GM23338 (cell line): ENCODE measurements at regions not wholly inside any gene's neighbourhood (a gene's known extent, or its start where the extent isn't known, plus 50 kb on each side); places are given as distances from the start of the nearest gene placed in this dataset.

Experiments used
- ETS1 ChIP-seq: IDR thresholded peaks from 2 replicates; pipeline ENCODE4 v1.6.1; 2016; ENCODE audit warnings: antibody characterized with exemption
- EZH2phosphoT487 ChIP-seq: fragments of 200-600 bp; sonication (generic); IDR thresholded peaks from one replicate; pipeline ENCODE4 v1.8.1; 2018; ENCODE audit warnings: antibody characterized with exemption; ENCODE audit not compliant: unreplicated experiment
- JUNB ChIP-seq: IDR thresholded peaks from one replicate; pipeline ENCODE4 v1.6.1; 2016; ENCODE audit warnings: antibody characterized with exemption; ENCODE audit not compliant: unreplicated experiment
- NANOG ChIP-seq: IDR thresholded peaks from 2 replicates; pipeline ENCODE4 v1.6.1; 2016; ENCODE audit warnings: antibody characterized with exemption, borderline replicate concordance
- ZNF114 ChIP-seq: fragments of 250-450 bp; sonication (Bioruptor Pico); IDR thresholded peaks from 2 replicates; pipeline ENCODE4 v1.5.0; 2020; ENCODE audit warnings: mild to moderate bottlenecking, moderate library complexity
- ZNF331 ChIP-seq: fragments of 250-450 bp; sonication (Bioruptor Pico); IDR thresholded peaks from 2 replicates; pipeline ENCODE4 v1.5.0; 2020; ENCODE audit warnings: low read depth, mild to moderate bottlenecking, moderate library complexity
- TF ChIP-seq, protein P1 (sequence below): fragments of 250-450 bp; sonication (Bioruptor Pico); IDR thresholded peaks from 2 replicates; pipeline ENCODE4 v1.5.0; 2020; ENCODE audit warnings: mild to moderate bottlenecking, moderate library complexity

DNA sequence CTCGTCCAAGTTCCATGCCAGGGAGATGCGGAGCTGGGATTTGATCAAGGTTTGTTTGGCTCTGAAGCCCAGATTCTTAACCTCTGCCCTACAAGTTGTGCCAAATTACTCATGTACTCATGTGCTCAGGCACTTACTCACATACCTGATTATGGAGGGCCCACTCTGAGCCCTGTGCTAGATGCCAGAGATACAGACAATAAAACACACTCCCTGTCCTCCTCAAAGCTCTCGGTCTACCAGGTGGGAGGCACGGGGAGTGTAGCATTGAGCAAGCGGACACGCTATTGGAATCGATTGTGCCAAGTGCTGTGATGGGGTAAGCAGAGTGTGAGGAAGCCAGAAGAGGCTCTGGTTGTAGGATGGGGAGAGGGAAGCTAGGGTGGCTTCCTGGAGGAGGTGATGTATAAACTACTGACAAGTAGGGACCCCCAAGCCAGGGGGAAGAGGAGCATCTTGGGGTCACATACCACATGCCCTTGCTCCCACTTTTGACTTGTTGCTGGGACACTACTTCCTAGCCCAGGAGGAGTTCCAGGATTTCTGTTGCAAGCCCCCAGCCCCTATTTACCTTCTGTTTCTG lies 49.8 kb upstream of the IFNLR1 start (continued):
- TF ChIP-seq, protein P1, sequence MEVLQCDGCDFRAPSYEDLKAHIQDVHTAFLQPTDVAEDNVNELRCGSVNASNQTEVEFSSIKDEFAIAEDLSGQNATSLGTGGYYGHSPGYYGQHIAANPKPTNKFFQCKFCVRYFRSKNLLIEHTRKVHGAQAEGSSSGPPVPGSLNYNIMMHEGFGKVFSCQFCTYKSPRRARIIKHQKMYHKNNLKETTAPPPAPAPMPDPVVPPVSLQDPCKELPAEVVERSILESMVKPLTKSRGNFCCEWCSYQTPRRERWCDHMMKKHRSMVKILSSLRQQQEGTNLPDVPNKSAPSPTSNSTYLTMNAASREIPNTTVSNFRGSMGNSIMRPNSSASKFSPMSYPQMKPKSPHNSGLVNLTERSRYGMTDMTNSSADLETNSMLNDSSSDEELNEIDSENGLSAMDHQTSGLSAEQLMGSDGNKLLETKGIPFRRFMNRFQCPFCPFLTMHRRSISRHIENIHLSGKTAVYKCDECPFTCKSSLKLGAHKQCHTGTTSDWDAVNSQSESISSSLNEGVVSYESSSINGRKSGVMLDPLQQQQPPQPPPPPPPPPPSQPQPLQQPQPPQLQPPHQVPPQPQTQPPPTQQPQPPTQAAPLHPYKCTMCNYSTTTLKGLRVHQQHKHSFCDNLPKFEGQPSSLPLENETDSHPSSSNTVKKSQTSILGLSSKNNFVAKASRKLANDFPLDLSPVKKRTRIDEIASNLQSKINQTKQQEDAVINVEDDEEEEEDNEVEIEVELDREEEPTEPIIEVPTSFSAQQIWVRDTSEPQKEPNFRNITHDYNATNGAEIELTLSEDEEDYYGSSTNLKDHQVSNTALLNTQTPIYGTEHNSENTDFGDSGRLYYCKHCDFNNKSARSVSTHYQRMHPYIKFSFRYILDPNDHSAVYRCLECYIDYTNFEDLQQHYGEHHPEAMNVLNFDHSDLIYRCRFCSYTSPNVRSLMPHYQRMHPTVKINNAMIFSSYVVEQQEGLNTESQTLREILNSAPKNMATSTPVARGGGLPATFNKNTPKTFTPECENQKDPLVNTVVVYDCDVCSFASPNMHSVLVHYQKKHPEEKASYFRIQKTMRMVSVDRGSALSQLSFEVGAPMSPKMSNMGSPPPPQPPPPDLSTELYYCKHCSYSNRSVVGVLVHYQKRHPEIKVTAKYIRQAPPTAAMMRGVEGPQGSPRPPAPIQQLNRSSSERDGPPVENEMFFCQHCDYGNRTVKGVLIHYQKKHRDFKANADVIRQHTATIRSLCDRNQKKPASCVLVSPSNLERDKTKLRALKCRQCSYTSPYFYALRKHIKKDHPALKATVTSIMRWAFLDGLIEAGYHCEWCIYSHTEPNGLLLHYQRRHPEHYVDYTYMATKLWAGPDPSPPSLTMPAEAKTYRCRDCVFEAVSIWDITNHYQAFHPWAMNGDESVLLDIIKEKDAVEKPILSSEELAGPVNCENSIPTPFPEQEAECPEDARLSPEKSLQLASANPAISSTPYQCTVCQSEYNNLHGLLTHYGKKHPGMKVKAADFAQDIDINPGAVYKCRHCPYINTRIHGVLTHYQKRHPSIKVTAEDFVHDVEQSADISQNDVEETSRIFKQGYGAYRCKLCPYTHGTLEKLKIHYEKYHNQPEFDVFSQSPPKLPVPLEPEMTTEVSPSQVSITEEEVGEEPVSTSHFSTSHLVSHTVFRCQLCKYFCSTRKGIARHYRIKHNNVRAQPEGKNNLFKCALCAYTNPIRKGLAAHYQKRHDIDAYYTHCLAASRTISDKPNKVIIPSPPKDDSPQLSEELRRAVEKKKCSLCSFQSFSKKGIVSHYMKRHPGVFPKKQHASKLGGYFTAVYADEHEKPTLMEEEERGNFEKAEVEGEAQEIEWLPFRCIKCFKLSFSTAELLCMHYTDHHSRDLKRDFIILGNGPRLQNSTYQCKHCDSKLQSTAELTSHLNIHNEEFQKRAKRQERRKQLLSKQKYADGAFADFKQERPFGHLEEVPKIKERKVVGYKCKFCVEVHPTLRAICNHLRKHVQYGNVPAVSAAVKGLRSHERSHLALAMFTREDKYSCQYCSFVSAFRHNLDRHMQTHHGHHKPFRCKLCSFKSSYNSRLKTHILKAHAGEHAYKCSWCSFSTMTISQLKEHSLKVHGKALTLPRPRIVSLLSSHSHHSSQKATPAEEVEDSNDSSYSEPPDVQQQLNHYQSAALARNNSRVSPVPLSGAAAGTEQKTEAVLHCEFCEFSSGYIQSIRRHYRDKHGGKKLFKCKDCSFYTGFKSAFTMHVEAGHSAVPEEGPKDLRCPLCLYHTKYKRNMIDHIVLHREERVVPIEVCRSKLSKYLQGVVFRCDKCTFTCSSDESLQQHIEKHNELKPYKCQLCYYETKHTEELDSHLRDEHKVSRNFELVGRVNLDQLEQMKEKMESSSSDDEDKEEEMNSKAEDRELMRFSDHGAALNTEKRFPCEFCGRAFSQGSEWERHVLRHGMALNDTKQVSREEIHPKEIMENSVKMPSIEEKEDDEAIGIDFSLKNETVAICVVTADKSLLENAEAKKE (CRISPR knock-in tag), result no peak
- no peak for TF ChIP-seq ETS1
- TF ChIP-seq ZNF114 (CRISPR knock-in tag), result no peak
- no peak for TF ChIP-seq ZNF331 (CRISPR knock-in tag)
- TF ChIP-seq NANOG, result no peak
- no peak for TF ChIP-seq EZH2phosphoT487
- no peak for TF ChIP-seq JUNB
